Left lung (tissue), 4 donors: ENCODE measurements at regions not wholly inside any gene's neighbourhood (a gene's known extent, or its start where the extent isn't known, plus 50 kb on each side); places are given as distances from the start of the nearest gene placed in this dataset.

Experiments used
- ATAC-seq: fragments of 200-7000 bp; cut with Tn5 transposase; one replicate; pipeline ENCODE4 v1.9.1; 2020; ENCODE audit warnings: moderate library complexity
- DNase-seq, 4 donors: peaks; one replicate each; pipeline ENCODE4 v3.0.0-alpha.2; 2013 to 2020
- H3K27ac ChIP-seq, 2 donors: fragments of 200-600 bp; sonication (generic) in 1 of 2; one replicate each; pipeline versions ENCODE4 v1.5.0 to v1.8.0; 2020 to 2021
- H3K27me3 ChIP-seq, 2 donors: fragments of 200-600 bp; sonication (generic) in 1 of 2; one replicate each; pipeline versions ENCODE4 v1.5.0 to v1.8.0; 2020 to 2021
- H3K36me3 ChIP-seq, 2 donors: fragments of 200-600 bp; sonication (generic) in 1 of 2; one replicate each; pipeline versions ENCODE4 v1.5.0 to v1.8.0; 2020 to 2021
- H3K4me1 ChIP-seq, 2 donors: fragments of 200-600 bp; one replicate each; pipeline ENCODE4 v1.8.0; 2021
- H3K4me3 ChIP-seq, 2 donors: fragments of 200-600 bp; sonication (generic) in 1 of 2; one replicate each; pipeline versions ENCODE4 v1.5.0 to v1.8.0; 2020 to 2021; ENCODE audit warnings: mild to moderate bottlenecking in 1 of 2
- H3K9me3 ChIP-seq, 2 donors: fragments of 200-600 bp; sonication (generic) in 1 of 2; one replicate each; pipeline versions ENCODE4 v1.5.0 to v1.8.0; 2020 to 2021
- intact Hi-C, 2 donors: fragments of 100-400 bp; cut with DNase I; formaldehyde crosslinking; loops; one replicate each; pipeline versions ENCODE4 v1.11.2 to v1.14.2; 2022
- TF ChIP-seq, protein P1 (sequence below), 2 donors: fragments of 200-600 bp; sonication (generic) in 1 of 2; IDR thresholded peaks; one replicate each; pipeline versions ENCODE4 v1.5.0 to v1.8.0; 2021; ENCODE audit warnings: antibody characterized with exemption in 2 of 2
- donor health status: DM: no; HTN: yes; CAD: no.
- donor health status: DM: no; HTN: no; CAD: no.

DNA sequence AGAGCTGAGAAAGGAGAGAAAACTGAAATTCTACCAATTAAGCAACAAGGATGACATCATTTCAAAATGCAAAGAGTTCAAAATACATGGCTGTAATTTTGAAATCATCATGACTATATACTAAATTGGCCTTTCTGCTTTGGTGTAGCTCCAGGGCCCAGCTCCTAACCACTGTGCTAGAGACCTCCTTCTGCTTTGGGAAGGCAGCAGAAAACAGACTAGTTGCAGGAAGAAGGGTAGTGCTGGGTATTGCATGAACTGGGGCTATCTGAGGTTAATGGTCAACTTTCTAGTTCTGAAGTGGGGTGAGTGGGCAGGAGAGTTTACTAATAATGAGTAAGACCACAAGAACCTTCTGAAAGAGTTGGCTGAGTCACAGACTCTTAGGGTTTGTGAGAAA lies 66.2 kb downstream of the PTGER2 start:
- H3K4me1 ChIP-seq, result no peaks in the 10 kb centered on the region
- intact Hi-C loops, result no loop called here
- H3K36me3 ChIP-seq, result no peaks in the 10 kb centered on the region
- H3K27ac ChIP-seq, result no peak overlapping the region
- no peak overlapping the region for H3K4me3 ChIP-seq
- peak; percentile 90 for ATAC-seq
- DNase-seq, result no peak
- peaks cover 0 to 6% of the 10 kb centered on the region in 2 donors for H3K9me3 ChIP-seq
- H3K27me3 ChIP-seq, result no peaks in the 10 kb centered on the region
- TF ChIP-seq, protein P1, sequence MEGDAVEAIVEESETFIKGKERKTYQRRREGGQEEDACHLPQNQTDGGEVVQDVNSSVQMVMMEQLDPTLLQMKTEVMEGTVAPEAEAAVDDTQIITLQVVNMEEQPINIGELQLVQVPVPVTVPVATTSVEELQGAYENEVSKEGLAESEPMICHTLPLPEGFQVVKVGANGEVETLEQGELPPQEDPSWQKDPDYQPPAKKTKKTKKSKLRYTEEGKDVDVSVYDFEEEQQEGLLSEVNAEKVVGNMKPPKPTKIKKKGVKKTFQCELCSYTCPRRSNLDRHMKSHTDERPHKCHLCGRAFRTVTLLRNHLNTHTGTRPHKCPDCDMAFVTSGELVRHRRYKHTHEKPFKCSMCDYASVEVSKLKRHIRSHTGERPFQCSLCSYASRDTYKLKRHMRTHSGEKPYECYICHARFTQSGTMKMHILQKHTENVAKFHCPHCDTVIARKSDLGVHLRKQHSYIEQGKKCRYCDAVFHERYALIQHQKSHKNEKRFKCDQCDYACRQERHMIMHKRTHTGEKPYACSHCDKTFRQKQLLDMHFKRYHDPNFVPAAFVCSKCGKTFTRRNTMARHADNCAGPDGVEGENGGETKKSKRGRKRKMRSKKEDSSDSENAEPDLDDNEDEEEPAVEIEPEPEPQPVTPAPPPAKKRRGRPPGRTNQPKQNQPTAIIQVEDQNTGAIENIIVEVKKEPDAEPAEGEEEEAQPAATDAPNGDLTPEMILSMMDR (IDR thresholded peaks at IDR 0.05), result no peak
